HG03442 (cell line): ENCODE measurements at regions not wholly inside any gene's neighbourhood (a gene's known extent, or its start where the extent isn't known, plus 50 kb on each side); places are given as distances from the start of the nearest gene placed in this dataset.

Experiments
- ATAC-seq: cut with Tn5 transposase; IDR thresholded peaks from one replicate; pipeline ENCODE4 v1.9.1; 2021; ENCODE audit warnings: mild to moderate bottlenecking, moderate library complexity; ENCODE audit not compliant: unreplicated experiment

- no peak for ATAC-seq
Observed at GRCh38 chr20:53838311-53838868, 232.0 kb downstream of the BCAS1 start.

- ATAC-seq, result no peak
Observed at GRCh38 chr20:53837126-53837826, 233.1 kb downstream of the BCAS1 start.

GRCh38 chr20:53834749-53835148, 235.6 kb downstream of the BCAS1 start:
- no peak for ATAC-seq

- ATAC-seq, result peak; percentile 41
Observed at GRCh38 chr20:53834062-53834442, 236.3 kb downstream of the BCAS1 start.

- ATAC-seq, result no peak
Observed at GRCh38 chr20:53833333-53834061, 236.9 kb downstream of the BCAS1 start.

GRCh38 chr20:53832499-53832898, 237.9 kb downstream of the BCAS1 start:
- ATAC-seq, result no peak

GRCh38 chr20:53831812-53832211, 238.2 kb upstream of the ZNF217 start:
- no peak for ATAC-seq

- no peak for ATAC-seq
Observed at GRCh38 chr20:53831228-53831627, 237.6 kb upstream of the ZNF217 start.

GRCh38 chr20:53829724-53830521, 236.3 kb upstream of the ZNF217 start:
- no peak for ATAC-seq

GRCh38 chr20:53829255-53829723, 235.7 kb upstream of the ZNF217 start:
- no peak for ATAC-seq

GRCh38 chr20:53828682-53829254, 235.1 kb upstream of the ZNF217 start:
- no peak for ATAC-seq

- no peak for ATAC-seq
Observed at GRCh38 chr20:53828088-53828681, 234.5 kb upstream of the ZNF217 start.

GRCh38 chr20:53827292-53828087, 233.9 kb upstream of the ZNF217 start:
- no peak for ATAC-seq

- ATAC-seq, result peak; percentile 64
Observed at GRCh38 chr20:53826597-53827291, 233.1 kb upstream of the ZNF217 start.

GRCh38 chr20:53826090-53826489, 232.5 kb upstream of the ZNF217 start:
- no peak for ATAC-seq

GRCh38 chr20:53825282-53825681, 231.6 kb upstream of the ZNF217 start:
- ATAC-seq, result no peak

- no peak for ATAC-seq
Observed at GRCh38 chr20:53824779-53825178, 231.1 kb upstream of the ZNF217 start.

- no peak for ATAC-seq
Observed at GRCh38 chr20:53823121-53823764, 229.6 kb upstream of the ZNF217 start.

GRCh38 chr20:53822534-53822933, 228.9 kb upstream of the ZNF217 start:
- ATAC-seq, result no peak
